Activated T-cell treated with anti-CD3 and anti-CD28 coated beads, Interleukin-2, amount 50 U/mL, for 24 hours (primary cell): ENCODE measurements at regions not wholly inside any gene's neighbourhood (a gene's known extent, or its start where the extent isn't known, plus 50 kb on each side); places are given as distances from the start of the nearest gene placed in this dataset.
"Not testable (repeated sequence)": the region's sequence is repeated elsewhere in the genome, so short reads cannot be mapped to it uniquely, and the experiment has no call there.

Experiments
- DNase-seq: peaks from one replicate; pipeline ENCODE4 v3.0.0-alpha.2; 2020
- H3K27ac Mint-ChIP-seq: 2 replicates; pipeline ENCODE4 v1.8.0; 2020; ENCODE audit warnings: mild to moderate bottlenecking, mixed read lengths
- H3K27me3 Mint-ChIP-seq: 2 replicates; pipeline ENCODE4 v1.8.0; 2020; ENCODE audit warnings: mixed read lengths
- H3K36me3 Mint-ChIP-seq: 2 replicates; pipeline ENCODE4 v1.8.0; 2020; ENCODE audit warnings: low read depth, mixed read lengths
- H3K4me1 Mint-ChIP-seq: 2 replicates; pipeline ENCODE4 v1.8.0; 2020; ENCODE audit warnings: low read depth, mixed read lengths
- H3K4me3 Mint-ChIP-seq: 2 replicates; pipeline ENCODE4 v1.8.0; 2020; ENCODE audit warnings: mild to moderate bottlenecking, moderate library complexity, mixed read lengths
- H3K9me3 Mint-ChIP-seq: 2 replicates; pipeline ENCODE4 v1.8.0; 2020; ENCODE audit warnings: mixed read lengths

- H3K27ac Mint-ChIP-seq, H3K36me3 Mint-ChIP-seq, H3K27me3 Mint-ChIP-seq, H3K4me1 Mint-ChIP-seq, H3K9me3 Mint-ChIP-seq, H3K4me3 Mint-ChIP-seq, DNase-seq: not testable (repeated sequence)
Measured at GRCh38 chr7:106713452-106713851, 52.5 kb upstream of the CCDC71L start.

- H3K9me3 Mint-ChIP-seq, H3K36me3 Mint-ChIP-seq, H3K4me3 Mint-ChIP-seq, H3K27me3 Mint-ChIP-seq, H3K4me1 Mint-ChIP-seq, DNase-seq: not testable (repeated sequence)
- peak overlapping the region; percentile 68 for H3K27ac Mint-ChIP-seq
Measured at GRCh38 chr7:106714590-106715442, 53.9 kb upstream of the CCDC71L start.

GRCh38 chr7:106715730-106716129 is 54.8 kb upstream of the CCDC71L start:
- Mint-ChIP-seq H3K27ac (no peak overlapping the region), H3K27me3 (no peaks in the 10 kb centered on the region), H3K4me3 (no peak overlapping the region), H3K9me3 (peaks cover 11% of the 10 kb centered on the region), H3K4me1 (peaks cover 15% of the 10 kb centered on the region), H3K36me3 (peaks cover 7% of the 10 kb centered on the region)
- no peak for DNase-seq

- Mint-ChIP-seq H3K36me3 (peaks cover 7% of the 10 kb centered on the region), H3K4me1 (peaks cover 15% of the 10 kb centered on the region)
Measured at GRCh38 chr7:106717254-106717954, 56.4 kb upstream of the CCDC71L start.

GRCh38 chr7:106717955-106718871 is 57.3 kb upstream of the CCDC71L start:
- peaks cover 4% of the 10 kb centered on the region for H3K36me3 Mint-ChIP-seq
- H3K27ac Mint-ChIP-seq: no peak overlapping the region
- no peak overlapping the region for H3K4me3 Mint-ChIP-seq
- no peaks in the 10 kb centered on the region for H3K27me3 Mint-ChIP-seq
- peak; percentile 69 for DNase-seq
- H3K4me1 Mint-ChIP-seq: peaks cover 20% of the 10 kb centered on the region
- H3K9me3 Mint-ChIP-seq: peaks cover 7% of the 10 kb centered on the region

More at GRCh38 chr7:106717254-106717954, 56.4 kb upstream of the CCDC71L start:
- Mint-ChIP-seq H3K27me3 (no peaks in the 10 kb centered on the region), H3K9me3 (peaks cover 11% of the 10 kb centered on the region), H3K4me3 (no peak overlapping the region), H3K27ac (no peak overlapping the region)
- DNase-seq: no peak

- no peaks in the 10 kb centered on the region for H3K36me3 Mint-ChIP-seq
- no peak overlapping the region for H3K27ac Mint-ChIP-seq
- H3K27me3 Mint-ChIP-seq: no peaks in the 10 kb centered on the region
- no peak overlapping the region for H3K4me3 Mint-ChIP-seq
- no peak for DNase-seq
- peaks cover 32% of the 10 kb centered on the region for H3K4me1 Mint-ChIP-seq
- H3K9me3 Mint-ChIP-seq: peaks cover 7% of the 10 kb centered on the region
Measured at GRCh38 chr7:106720641-106721040, 59.7 kb upstream of the CCDC71L start.

GRCh38 chr7:106721816-106722785 is 61.1 kb upstream of the CCDC71L start:
- no peaks in the 10 kb centered on the region for H3K36me3 Mint-ChIP-seq
- no peak overlapping the region for H3K4me3 Mint-ChIP-seq
- DNase-seq: no peak
- H3K27me3 Mint-ChIP-seq: no peaks in the 10 kb centered on the region
- peaks cover 10% of the 10 kb centered on the region for H3K9me3 Mint-ChIP-seq
- no peak overlapping the region for H3K27ac Mint-ChIP-seq
- peaks cover 32% of the 10 kb centered on the region for H3K4me1 Mint-ChIP-seq

- Mint-ChIP-seq H3K9me3 (peaks cover 12% of the 10 kb centered on the region), H3K4me1 (peaks cover 32% of the 10 kb centered on the region), H3K27me3 (no peaks in the 10 kb centered on the region), H3K4me3 (no peak overlapping the region), H3K27ac (peak overlapping the region; percentile 13), H3K36me3 (no peaks in the 10 kb centered on the region)
- DNase-seq: no peak
Measured at GRCh38 chr7:106723398-106723797, 62.4 kb upstream of the CCDC71L start.

GRCh38 chr7:106729720-106730385 is 68.9 kb upstream of the CCDC71L start:
- Mint-ChIP-seq H3K9me3 (peaks cover 10% of the 10 kb centered on the region), H3K27me3 (no peaks in the 10 kb centered on the region), H3K27ac (peak overlapping the region; percentile 10), H3K36me3 (no peaks in the 10 kb centered on the region), H3K4me3 (no peak overlapping the region), H3K4me1 (peaks cover 46% of the 10 kb centered on the region)
- no peak for DNase-seq

GRCh38 chr7:106731187-106731586 is 70.2 kb upstream of the CCDC71L start:
- Mint-ChIP-seq H3K4me1 (peaks cover 58% of the 10 kb centered on the region), H3K4me3 (no peak overlapping the region), H3K27ac (peak overlapping the region; percentile 19), H3K27me3 (no peaks in the 10 kb centered on the region), H3K36me3 (no peaks in the 10 kb centered on the region), H3K9me3 (peaks cover 7% of the 10 kb centered on the region)
- DNase-seq: no peak

- Mint-ChIP-seq H3K4me1 (peaks cover 64% of the 10 kb centered on the region), H3K36me3 (no peaks in the 10 kb centered on the region), H3K27ac (peak overlapping the region; percentile 53), H3K4me3 (no peak overlapping the region), H3K9me3 (peaks cover 7% of the 10 kb centered on the region), H3K27me3 (no peaks in the 10 kb centered on the region)
- DNase-seq: no peak
Measured at GRCh38 chr7:106731646-106732444, 70.9 kb upstream of the CCDC71L start.

- Mint-ChIP-seq H3K27ac (peak overlapping the region; percentile 88), H3K4me3 (peak overlapping the region; percentile 4), H3K4me1 (peaks cover 59% of the 10 kb centered on the region), H3K27me3 (no peaks in the 10 kb centered on the region), H3K36me3 (no peaks in the 10 kb centered on the region), H3K9me3 (peaks cover 5% of the 10 kb centered on the region)
- DNase-seq: no peak
Measured at GRCh38 chr7:106735637-106736036, 74.7 kb upstream of the CCDC71L start.
